T-helper 17 cell (primary cell): ENCODE measurements at regions not wholly inside any gene's neighbourhood (a gene's known extent, or its start where the extent isn't known, plus 50 kb on each side); places are given as distances from the start of the nearest gene placed in this dataset.
A peak's percentile ranks its signal among the peaks of the same experiment; 100 is the strongest.

Experiments used
- ATAC-seq: fragments of 150-1000 bp; cut with Tn5 transposase; 2 replicates; pipeline ENCODE4 v1.10.0; 2021; ENCODE audit warnings: mild to moderate bottlenecking, moderate library complexity
- DNase-seq, 3 donors: peaks; one replicate each; pipeline versions ENCODE4 v3.0.0 to v3.0.0-alpha.2; 2020 to 2021
- H3K9me3 ChIP-seq: one replicate; pipeline ENCODE4 v1.7.0; 2013; ENCODE audit warnings: low read length, mild to moderate bottlenecking; ENCODE audit not compliant: control insufficient read depth, poor library complexity, severe bottlenecking
- H3K27ac Mint-ChIP-seq: one replicate; pipeline ENCODE4 v1.8.0; 2022; ENCODE audit warnings: mild to moderate bottlenecking, moderate library complexity, mixed read lengths
- H3K27me3 Mint-ChIP-seq: one replicate; pipeline ENCODE4 v1.8.0; 2022; ENCODE audit warnings: mixed read lengths
- H3K36me3 Mint-ChIP-seq: one replicate; pipeline ENCODE4 v1.8.0; 2022; ENCODE audit warnings: low read depth, mixed read lengths
- H3K4me1 Mint-ChIP-seq: one replicate; pipeline ENCODE4 v1.8.0; 2022; ENCODE audit warnings: mild to moderate bottlenecking, mixed read lengths
- H3K4me3 Mint-ChIP-seq: one replicate; pipeline ENCODE4 v1.8.0; 2022; ENCODE audit warnings: mild to moderate bottlenecking, moderate library complexity, mixed read lengths

DNA sequence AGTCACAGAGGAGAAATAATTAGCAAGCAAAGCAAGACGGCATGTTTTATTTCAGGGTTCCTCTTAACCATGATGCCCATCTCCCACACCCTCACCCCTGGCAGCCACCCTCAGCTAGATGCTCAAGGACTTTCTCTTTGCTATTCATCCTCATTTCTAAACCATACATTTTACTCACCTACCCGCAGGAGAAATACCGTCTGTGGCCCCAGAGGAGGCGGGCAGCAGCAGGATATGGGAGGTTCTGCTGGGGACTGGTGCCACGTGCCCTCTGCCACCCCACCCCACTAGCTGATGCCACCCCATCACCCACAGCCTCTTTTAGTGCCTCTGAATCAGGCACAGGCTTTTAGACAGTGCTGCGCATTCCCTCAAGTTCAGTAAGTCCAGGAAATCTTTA, 168.7 kb upstream of the ITGB1 start:
- H3K9me3 ChIP-seq = no peaks in the 10 kb centered on the region
- DNase-seq = no peak
- Mint-ChIP-seq H3K27ac (peak overlapping the region; percentile 100), H3K27me3 (no peaks in the 10 kb centered on the region), H3K36me3 (no peaks in the 10 kb centered on the region), H3K4me3 (peak overlapping the region; percentile 72), H3K4me1 (peaks cover 62% of the 10 kb centered on the region)
- peak; percentile 34 for ATAC-seq

DNA sequence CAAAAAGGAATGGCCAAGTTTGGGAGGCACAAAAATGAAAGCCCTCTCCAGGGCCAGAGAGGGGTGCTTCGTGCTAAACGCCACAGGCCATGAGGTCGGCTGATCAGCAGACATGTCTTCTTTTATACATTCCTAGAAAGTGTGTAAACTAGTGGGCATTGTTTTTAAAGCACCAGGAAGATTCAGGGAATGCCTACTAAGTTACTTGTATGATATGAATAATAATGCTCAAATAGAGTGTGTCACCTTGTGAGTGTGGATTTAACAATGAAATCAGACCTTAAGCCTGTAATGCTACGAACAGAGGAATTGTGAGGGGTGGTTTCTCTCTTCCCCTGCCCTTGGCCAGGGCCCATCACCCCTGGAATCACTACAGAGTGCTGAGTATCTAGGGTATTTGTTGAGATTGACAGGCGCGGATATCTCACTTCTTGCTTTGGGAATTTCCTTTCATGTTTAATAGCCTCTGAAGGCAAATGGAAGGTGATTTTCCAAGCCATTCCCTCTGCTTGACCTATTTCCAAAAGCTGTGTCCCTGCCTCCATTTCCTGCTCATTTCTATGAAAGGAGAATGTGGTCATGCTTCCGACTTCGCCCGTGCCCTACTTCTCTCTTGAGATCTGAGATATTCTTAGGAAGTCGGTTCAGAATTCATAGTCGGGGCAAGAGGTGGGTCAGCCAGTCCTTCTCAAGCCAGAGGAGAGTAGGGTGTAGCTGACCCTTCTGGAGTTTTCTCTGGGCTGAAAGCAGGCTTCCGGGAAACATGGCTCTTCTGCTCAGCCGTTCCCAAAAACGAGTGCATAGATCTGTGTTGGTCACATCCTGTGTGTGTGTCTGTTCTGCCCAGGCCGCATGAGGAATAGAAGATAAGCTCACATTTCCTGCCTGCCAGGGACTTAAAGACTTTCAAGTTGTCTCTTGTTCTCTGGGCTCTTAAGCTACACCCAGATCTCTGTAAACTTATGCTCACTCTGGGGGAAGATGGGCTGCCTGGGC, 167.8 kb upstream of the ITGB1 start:
- Mint-ChIP-seq H3K27me3 (no peaks in the 10 kb centered on the region), H3K27ac (peak overlapping the region; percentile 100), H3K36me3 (no peaks in the 10 kb centered on the region), H3K4me1 (peaks cover 64% of the 10 kb centered on the region), H3K4me3 (peak overlapping the region; percentile 57)
- H3K9me3 ChIP-seq = no peaks in the 10 kb centered on the region
- DNase-seq = peak in 1 of 3 donors; percentile 35
- peak; percentile 88 for ATAC-seq

DNA sequence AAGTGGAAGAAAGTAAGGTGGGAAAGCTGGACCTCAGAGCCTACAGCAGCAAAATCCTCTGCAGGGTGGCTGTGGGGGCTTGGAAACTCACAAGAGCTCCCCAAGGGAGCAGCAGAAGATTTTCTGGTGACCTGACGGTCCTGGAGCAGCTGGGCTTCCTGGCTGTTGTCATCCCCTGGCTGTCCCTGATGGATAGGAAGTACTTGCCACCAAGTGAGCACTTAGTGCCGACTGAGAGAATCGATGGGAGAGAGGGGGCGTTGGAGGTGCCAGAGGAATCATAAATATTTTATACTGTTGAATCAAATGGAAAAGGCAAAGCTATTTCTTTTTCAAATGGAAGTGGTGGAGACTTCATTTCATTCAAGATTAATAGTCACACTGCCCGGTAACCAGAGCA, 167.1 kb upstream of the ITGB1 start:
- Mint-ChIP-seq H3K4me1 (peaks cover 67% of the 10 kb centered on the region), H3K4me3 (no peak overlapping the region), H3K27me3 (no peaks in the 10 kb centered on the region), H3K36me3 (no peaks in the 10 kb centered on the region), H3K27ac (peak overlapping the region; percentile 100)
- ATAC-seq (no peak), DNase-seq (no peak)
- no peaks in the 10 kb centered on the region for H3K9me3 ChIP-seq

- H3K9me3 ChIP-seq = no peaks in the 10 kb centered on the region
- DNase-seq = no peak
- ATAC-seq = no peak
- H3K27ac Mint-ChIP-seq = peak overlapping the region; percentile 100
- H3K4me1 Mint-ChIP-seq = peaks cover 65% of the 10 kb centered on the region
- no peaks in the 10 kb centered on the region for H3K36me3 Mint-ChIP-seq
- no peak overlapping the region for H3K4me3 Mint-ChIP-seq
- H3K27me3 Mint-ChIP-seq = no peaks in the 10 kb centered on the region
These were observed 165.7 kb upstream of the ITGB1 start for GRCh38 chr10:33123680-33124079.

GRCh38 chr10:33122014-33122809, 164.2 kb upstream of the ITGB1 start:
- peak; percentile 11 for ATAC-seq
- Mint-ChIP-seq H3K36me3 (no peaks in the 10 kb centered on the region), H3K4me3 (peak overlapping the region; percentile 28), H3K27me3 (no peaks in the 10 kb centered on the region), H3K27ac (peak overlapping the region; percentile 100), H3K4me1 (peaks cover 72% of the 10 kb centered on the region)
- H3K9me3 ChIP-seq = no peaks in the 10 kb centered on the region
- no peak for DNase-seq

GRCh38 chr10:33120700-33121099, 162.7 kb upstream of the ITGB1 start:
- H3K27me3 Mint-ChIP-seq = no peaks in the 10 kb centered on the region
- ATAC-seq = no peak
- peaks cover 73% of the 10 kb centered on the region for H3K4me1 Mint-ChIP-seq
- no peaks in the 10 kb centered on the region for H3K9me3 ChIP-seq
- H3K36me3 Mint-ChIP-seq = no peaks in the 10 kb centered on the region
- H3K4me3 Mint-ChIP-seq = no peak overlapping the region
- peak overlapping the region; percentile 100 for H3K27ac Mint-ChIP-seq
- DNase-seq = no peak

DNA sequence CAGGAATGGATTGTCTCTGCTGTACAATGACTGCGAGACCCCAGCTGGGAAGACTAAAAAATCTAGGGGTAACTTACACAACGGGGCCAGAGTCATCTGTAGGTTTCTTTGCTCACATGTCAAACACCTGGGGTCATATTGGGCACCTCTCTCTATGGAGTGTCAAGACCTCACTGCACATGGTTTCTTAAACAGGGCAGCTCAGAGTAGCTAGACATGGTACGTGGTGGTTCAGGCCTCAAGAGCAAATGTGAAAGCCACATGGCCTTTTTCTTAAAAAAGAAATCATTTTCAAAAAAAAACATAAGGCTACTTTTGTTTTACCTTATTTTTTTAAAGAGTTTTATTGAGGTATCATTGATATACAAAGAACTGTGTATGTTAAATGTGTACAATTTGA, 162.2 kb upstream of the ITGB1 start:
- ATAC-seq = no peak
- Mint-ChIP-seq H3K4me1 (peaks cover 73% of the 10 kb centered on the region), H3K4me3 (no peak overlapping the region), H3K27me3 (no peaks in the 10 kb centered on the region), H3K27ac (peak overlapping the region; percentile 100), H3K36me3 (no peaks in the 10 kb centered on the region)
- DNase-seq = no peak
- H3K9me3 ChIP-seq = no peaks in the 10 kb centered on the region

DNA sequence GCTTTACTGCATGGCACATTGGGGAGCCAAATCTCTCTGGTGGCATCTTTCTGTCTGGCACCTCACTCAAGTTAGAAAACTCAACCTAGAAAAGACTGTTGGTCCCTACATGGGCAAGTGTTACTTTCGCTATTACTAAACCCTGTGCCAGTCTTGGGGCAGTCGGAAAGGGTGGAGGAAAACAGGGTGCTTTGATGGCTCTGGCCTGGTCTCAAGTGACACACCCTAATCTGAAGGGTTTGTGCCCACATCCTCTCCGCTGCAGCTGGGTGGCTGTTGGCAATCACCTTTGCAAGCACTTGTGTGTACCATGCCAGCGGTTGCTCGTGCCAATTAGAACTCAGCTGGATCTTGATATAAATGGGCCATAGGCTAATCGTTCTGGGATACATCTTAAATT, 159.8 kb upstream of the ITGB1 start:
- Mint-ChIP-seq H3K36me3 (no peaks in the 10 kb centered on the region), H3K27me3 (no peaks in the 10 kb centered on the region), H3K27ac (peak overlapping the region; percentile 100), H3K4me1 (peaks cover 76% of the 10 kb centered on the region), H3K4me3 (peak overlapping the region; percentile 69)
- peak in 2 of 3 donors; percentile 24 to 49 for DNase-seq
- no peaks in the 10 kb centered on the region for H3K9me3 ChIP-seq
- peak; percentile 54 for ATAC-seq

GRCh38 chr10:33117230-33117629, 159.2 kb upstream of the ITGB1 start:
- Mint-ChIP-seq H3K27ac (peak overlapping the region; percentile 100), H3K4me3 (peak overlapping the region; percentile 80), H3K27me3 (no peaks in the 10 kb centered on the region), H3K4me1 (peaks cover 73% of the 10 kb centered on the region), H3K36me3 (no peaks in the 10 kb centered on the region)
- DNase-seq = no peak
- no peak for ATAC-seq
- no peaks in the 10 kb centered on the region for H3K9me3 ChIP-seq

- DNase-seq (peak in 1 of 3 donors; percentile 35), ATAC-seq (peak; percentile 35)
- peak overlapping the region; percentile 80 for H3K4me3 Mint-ChIP-seq
- peaks cover 73% of the 10 kb centered on the region for H3K4me1 Mint-ChIP-seq
- no peaks in the 10 kb centered on the region for H3K27me3 Mint-ChIP-seq
- H3K9me3 ChIP-seq = no peaks in the 10 kb centered on the region
- no peaks in the 10 kb centered on the region for H3K36me3 Mint-ChIP-seq
- H3K27ac Mint-ChIP-seq = peak overlapping the region; percentile 100
These were observed 158.0 kb upstream of the ITGB1 start for GRCh38 chr10:33115738-33116719.

DNA sequence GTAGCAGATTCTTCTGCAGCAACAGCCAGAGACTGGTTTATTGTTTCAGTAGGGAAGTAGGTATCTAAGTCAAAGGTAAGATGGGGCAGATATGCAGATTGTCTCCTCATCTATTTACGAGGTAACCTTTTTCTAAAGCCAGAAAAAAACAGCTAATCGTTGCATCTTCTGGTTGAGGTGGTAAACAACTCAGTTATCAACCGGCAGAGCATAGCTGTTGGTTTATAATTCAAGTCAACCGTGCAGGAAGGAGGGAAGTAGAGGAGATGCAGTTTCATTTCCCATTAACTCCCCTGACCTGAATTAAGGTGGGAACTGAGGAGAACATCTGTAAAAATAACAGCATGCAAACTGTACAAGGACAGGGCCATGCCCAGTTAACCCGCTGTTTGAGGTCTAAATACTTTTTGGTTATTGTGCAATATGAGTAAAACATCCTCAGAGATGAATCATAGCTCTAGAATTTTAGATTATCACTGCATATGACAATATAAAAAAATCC, 156.5 kb upstream of the ITGB1 start:
- H3K9me3 ChIP-seq = no peaks in the 10 kb centered on the region
- no peaks in the 10 kb centered on the region for H3K27me3 Mint-ChIP-seq
- ATAC-seq = peak; percentile 62
- peak in 1 of 3 donors; percentile 14 for DNase-seq
- peak overlapping the region; percentile 100 for H3K27ac Mint-ChIP-seq
- no peaks in the 10 kb centered on the region for H3K36me3 Mint-ChIP-seq
- peak overlapping the region; percentile 75 for H3K4me3 Mint-ChIP-seq
- peaks cover 75% of the 10 kb centered on the region for H3K4me1 Mint-ChIP-seq

DNA sequence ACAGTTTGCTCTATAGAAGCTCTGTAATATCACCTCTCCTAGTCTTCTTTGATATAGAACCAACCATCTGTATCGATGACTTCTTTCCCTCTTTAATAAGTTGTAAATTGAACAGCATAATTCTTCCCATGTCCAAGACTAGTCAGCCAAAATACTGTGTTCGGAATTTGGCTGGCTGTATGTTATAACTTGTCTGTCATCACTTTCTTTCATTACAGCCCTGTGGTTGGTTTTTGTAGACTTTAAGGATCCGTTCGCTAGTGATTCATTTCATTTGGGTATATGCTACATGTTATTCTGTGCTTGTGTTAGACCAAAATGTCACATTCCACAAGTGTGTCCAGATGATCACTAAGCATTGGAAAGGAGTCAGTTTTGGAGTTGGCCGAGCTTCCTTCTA, 155.4 kb upstream of the ITGB1 start:
- DNase-seq (no peak), ATAC-seq (no peak)
- Mint-ChIP-seq H3K4me1 (peaks cover 78% of the 10 kb centered on the region), H3K27ac (peak overlapping the region; percentile 100), H3K27me3 (no peaks in the 10 kb centered on the region), H3K4me3 (peak overlapping the region; percentile 75), H3K36me3 (no peaks in the 10 kb centered on the region)
- no peaks in the 10 kb centered on the region for H3K9me3 ChIP-seq
